ENCODE measurements at regions not wholly inside any gene's neighbourhood (a gene's known extent, or its start where the extent isn't known, plus 50 kb on each side); places are given as distances from the start of the nearest gene placed in this dataset.

DNA sequence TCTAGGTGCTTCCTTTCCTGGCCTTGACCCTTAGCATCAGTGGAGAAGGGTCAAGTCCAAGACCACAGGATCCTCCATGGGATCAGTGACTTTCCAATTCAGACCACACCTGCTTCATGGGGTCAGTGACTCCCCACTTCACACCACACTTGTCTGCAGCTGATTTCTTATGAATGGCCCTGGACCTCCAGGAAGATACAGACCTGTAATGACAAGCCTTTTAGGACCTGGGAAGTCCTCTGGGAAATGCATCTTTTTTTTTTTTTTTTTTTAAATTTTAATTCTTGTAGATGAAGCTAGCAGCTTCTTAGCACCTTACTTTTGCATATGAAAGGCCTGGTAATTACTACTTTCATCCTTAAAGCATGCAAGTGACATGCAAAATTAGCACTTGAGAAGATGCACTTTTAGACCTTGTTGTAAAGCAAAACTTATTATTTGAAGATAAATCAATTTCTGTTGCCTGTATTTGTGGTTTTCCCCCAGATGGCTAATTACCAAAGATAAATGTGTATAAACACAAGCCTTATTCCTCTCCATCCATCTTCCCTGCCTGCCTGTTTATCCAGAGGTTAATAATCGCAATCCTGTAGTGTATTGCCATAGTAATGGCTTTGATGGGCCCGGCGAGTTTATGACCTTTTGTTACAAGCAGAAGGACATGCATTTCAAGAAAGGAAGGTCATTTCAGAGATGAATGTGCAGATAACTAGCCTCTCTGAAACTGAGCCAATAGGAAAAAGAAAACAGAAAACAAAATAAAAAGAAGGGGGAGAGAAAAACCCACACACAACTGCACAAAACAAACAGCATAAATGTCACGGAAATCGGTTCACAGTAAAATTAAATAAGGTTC, 1018.7 kb downstream of the TYW1 start:
- no peak for TF ChIP-seq CTCF (IDR thresholded peaks at IDR 0.05; ENCODE audit: control insufficient read depth, extremely low read depth, insufficient read depth)
- no peak overlapping the region for H3K4me3 ChIP-seq (ENCODE audit: low read depth, low read length)
- DNase-seq (ENCODE audit: low read depth), result no peak

DNA sequence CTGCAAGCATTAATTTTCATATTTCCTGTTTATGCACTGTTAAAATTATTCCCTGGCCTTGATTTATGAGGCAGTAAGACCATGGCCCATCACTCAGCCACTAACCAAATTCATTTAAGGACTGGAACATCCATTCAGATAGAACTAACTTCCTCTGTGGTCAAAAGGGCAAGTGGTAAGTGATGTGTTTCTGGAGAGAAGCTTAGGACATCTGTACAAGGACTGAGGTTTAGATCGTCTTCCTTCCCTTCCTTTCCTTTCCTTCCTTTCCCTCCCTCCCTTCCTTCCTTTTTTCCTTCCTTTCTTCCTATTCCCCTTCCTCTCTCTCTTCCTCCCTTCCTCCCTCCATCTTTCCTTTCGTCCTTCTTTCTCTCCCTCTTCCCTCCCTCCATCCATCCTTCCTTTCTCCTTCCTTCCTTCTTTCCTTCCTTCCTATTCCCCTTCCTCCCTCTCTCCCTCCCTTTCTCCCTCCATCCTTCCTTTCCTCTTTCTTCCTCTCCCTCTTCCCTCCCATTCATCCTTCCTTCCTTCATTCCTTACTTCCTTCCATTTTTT, 1019.4 kb downstream of the TYW1 start:
- TF ChIP-seq CTCF (IDR thresholded peaks at IDR 0.05; ENCODE audit: control insufficient read depth, extremely low read depth, insufficient read depth), result no peak
- no peak overlapping the region for H3K4me3 ChIP-seq (ENCODE audit: low read depth, low read length)
- no peak for DNase-seq (ENCODE audit: low read depth)

DNA sequence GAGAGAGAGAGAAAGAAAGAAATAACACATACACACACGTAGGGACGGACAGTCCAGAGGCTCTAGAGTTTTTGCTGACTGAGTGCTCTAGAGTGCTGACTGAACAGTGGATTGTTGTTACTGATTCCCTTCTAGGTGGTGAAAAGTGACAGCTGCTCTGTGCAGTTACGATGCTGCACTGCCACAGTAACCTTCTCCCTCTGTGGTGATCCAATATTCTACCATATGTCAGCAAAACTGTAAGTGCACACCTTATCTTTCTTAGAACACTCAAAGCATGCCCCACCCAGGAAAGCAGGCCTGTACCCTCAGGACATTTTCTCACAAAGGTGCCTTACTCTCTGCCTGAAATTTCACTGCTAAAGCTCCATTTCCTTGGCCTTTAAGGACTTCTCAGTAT, 1023.5 kb downstream of the TYW1 start:
- no peak overlapping the region for H3K4me3 ChIP-seq (ENCODE audit: low read depth, low read length)
- no peak for TF ChIP-seq CTCF (IDR thresholded peaks at IDR 0.05; ENCODE audit: control insufficient read depth, extremely low read depth, insufficient read depth)
- DNase-seq (ENCODE audit: low read depth), result no peak

DNA sequence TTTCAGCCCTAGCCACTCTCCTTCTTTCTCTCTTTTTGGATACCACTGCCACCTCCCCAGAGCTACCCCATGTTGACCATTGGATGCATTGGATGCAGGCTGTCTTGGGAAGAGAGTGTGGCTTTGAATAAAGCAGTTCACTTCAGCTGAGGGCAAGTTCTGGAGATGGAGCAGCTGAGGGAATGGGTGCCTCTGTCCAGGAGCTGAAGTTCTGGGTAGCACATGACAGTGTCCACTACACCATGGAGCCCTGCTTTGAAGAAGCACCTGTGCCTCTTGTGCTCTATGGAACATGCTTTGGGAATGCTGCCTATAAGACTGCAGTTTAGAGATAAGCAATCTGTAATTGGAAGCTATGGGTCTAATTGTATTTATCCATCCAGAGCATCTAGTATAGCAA, 1028.7 kb downstream of the TYW1 start:
- no peak overlapping the region for H3K4me3 ChIP-seq (ENCODE audit: low read depth, low read length)
- DNase-seq (ENCODE audit: low read depth), result no peak
- TF ChIP-seq CTCF (IDR thresholded peaks at IDR 0.05; ENCODE audit: control insufficient read depth, extremely low read depth, insufficient read depth), result no peak

DNA sequence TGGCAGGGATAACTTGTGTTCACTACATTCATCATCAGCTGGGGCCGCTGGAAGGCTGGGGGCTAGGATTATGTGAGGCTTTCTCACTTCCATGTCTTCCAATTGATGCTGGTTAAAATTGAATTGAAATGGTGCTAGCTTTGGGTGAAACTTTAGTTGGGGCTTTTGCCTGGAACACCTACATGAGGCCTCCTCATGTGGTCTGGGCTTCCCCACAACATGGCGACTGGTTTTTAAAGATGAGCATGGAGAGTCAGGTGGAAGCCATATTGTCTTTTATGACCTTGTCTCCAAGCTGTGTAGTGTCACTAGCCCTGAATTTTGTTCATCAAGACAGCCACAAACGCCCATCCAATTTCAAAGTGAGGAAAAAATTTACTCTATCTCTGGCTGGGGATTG, 1033.9 kb downstream of the TYW1 start:
- H3K4me3 ChIP-seq (ENCODE audit: low read depth, low read length), result no peak overlapping the region
- DNase-seq (ENCODE audit: low read depth), result no peak
- no peak for TF ChIP-seq CTCF (IDR thresholded peaks at IDR 0.05; ENCODE audit: control insufficient read depth, extremely low read depth, insufficient read depth)

DNA sequence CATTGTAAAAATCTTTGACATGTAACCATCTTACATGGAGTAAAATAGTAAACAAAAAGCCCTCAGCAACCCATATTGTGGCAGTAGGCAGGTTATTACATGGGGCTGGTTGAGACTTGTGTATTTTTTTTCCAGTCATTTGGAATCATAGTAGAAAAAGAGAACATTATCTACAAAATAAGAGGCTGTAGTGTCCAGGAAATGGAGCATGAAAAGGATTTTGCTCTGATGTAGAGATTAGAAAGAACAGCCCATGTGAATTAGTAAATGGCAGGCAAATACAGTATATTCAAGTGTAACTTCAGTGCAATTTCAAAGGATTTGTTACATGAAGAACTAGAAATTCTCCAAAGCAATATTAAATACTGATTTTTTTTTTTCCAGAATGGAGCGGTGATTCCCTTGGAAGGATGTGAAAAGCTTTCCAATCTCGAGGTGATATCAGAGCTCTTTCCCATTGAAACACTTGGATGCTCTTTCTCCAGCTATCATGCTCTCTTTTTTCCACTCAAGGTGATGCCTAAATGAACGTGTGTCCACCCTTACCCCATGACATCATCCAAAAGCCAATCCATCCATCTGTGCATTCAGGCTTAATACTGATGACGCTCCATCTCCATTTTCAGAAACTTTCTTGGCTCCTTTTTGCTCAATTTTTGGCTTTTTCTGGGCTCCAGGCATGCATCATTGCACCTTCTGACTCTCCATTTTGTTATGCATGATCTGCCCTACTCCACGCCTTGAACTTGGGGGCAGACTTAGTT, 1034.7 kb downstream of the TYW1 start:
- no peak overlapping the region for H3K4me3 ChIP-seq (ENCODE audit: low read depth, low read length)
- TF ChIP-seq CTCF (IDR thresholded peaks at IDR 0.05; ENCODE audit: control insufficient read depth, extremely low read depth, insufficient read depth), result no peak
- DNase-seq (ENCODE audit: low read depth), result no peak

Data from LNCaP clone FGC (cell line).